NCI-H524 (cell line): ENCODE measurements at regions not wholly inside any gene's neighbourhood (a gene's known extent, or its start where the extent isn't known, plus 50 kb on each side); places are given as distances from the start of the nearest gene placed in this dataset.
"Not testable (repeated sequence)": the region's sequence is repeated elsewhere in the genome, so short reads cannot be mapped to it uniquely, and the experiment has no call there.

Source experiments
- DNase-seq, 2 experiments: peaks; one replicate each; lab custom pipeline; 2025; lab: John Stamatoyannopoulos, UW

DNA sequence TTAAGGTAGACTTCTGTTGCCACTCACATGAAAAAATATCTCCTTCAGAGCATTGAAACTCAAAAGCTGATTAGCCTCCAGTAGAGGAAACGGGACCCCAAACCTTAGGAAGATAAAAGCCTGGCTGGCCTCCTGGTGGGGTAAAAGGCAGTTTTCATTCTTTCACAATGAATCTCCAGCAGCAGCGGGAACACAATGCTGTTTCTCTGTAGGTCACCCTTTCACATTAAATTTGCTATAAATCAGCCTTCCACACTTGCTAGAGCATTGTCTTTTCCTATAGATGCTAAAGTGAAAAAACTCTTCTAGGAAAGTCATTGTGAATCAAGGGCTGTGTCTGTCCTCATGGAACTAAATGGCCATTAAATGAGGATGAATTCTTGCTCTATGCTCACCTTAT lies 207.3 kb upstream of the MAGEB2 start:
- no peak for DNase-seq

DNA sequence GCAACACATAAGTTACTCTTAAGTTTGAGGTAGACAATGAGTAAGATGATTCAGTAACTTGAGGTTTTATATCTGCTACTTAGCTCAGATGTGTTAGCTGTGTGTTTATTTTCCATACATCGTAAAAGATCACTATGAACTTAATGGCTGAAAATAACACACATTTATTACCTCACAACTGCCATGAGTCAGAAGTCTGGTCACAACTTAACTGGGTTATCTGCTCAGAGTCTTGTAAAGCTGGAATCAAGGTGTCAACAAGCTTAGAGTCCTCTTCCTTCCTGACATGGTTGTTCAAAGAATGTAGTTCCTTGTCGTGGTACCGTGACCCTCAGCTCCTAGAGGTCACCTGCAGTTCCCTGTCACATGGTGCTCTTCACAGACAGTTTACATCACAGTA lies 204.9 kb upstream of the MAGEB2 start:
- DNase-seq: no peak

DNA sequence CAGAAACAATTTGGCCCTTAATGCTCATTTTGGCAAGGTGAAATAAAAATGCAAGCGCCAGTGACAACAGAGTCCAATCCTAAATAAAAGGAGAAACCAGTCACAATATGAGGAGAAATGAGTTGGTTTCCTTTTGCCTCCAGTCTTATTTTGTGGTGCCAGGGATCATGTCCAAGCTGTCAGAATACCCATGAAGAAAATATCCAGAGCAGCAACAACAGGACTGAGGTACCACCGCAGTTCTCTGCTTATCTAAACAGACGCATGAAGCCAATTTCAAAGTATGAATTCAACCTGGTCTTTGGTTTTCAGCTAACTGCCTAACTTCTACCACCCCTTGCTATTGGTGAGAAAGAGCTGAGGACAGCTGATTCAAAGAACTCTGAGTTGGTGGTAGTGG lies 199.9 kb upstream of the MAGEB2 start:
- DNase-seq: no peak

DNA sequence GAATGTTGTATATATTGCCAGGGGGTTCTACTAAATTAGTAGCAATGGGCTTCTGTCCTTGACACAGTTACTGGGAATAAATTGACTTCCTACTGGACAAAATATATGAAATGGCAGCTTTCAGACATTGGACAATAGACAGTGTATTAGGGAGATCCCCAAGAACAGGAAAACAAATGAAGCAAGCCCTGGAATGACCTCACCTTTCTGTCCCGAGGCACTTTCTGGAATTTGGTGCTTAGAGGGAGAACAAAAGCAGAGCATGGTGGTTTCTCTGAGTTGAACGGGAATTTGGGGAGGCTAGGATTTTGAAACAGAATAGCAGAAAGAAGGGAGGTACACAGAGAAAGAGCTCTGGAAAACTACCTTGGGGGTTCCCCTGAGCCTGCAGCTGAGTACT lies 187.7 kb upstream of the MAGEB2 start:
- DNase-seq: no peak

DNA sequence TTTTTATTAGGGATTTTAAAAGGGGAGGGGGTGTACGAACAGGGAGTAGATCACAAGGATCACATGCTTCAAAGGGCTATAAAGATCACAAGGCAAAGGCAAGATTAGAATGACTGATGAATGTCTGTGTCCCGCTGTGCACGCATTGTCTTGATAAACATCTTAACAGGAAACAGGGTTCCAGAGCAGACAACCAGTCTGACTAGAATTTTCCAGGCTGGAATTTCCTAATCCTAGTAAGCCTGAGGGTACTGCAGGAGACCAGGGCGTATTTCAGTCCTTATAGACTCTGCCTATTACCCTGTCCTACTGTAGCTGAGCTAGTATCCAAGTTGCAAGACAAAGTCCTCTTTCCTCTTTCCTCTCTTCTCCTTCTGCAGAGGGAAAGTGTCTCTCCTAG lies 179.0 kb upstream of the MAGEB2 start:
- not testable (repeated sequence) for DNase-seq

DNA sequence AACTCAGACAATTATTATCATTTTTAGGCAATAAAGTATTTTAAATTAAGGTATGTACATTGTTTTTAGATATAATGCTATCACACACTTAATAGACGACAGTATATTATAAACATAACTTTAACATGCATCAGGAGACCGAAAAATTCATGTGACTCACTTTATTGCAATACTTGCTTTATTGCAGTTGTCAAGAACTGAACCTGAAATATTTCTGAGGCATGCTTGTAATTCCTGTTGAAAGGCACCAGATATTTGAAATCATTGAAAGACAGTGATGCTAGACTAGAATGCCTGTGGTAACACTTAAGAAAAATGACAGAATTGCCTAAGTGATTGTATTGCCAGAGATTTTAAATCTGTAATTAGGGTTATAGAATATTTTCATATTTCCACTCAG lies 175.6 kb upstream of the MAGEB2 start:
- no peak for DNase-seq

DNA sequence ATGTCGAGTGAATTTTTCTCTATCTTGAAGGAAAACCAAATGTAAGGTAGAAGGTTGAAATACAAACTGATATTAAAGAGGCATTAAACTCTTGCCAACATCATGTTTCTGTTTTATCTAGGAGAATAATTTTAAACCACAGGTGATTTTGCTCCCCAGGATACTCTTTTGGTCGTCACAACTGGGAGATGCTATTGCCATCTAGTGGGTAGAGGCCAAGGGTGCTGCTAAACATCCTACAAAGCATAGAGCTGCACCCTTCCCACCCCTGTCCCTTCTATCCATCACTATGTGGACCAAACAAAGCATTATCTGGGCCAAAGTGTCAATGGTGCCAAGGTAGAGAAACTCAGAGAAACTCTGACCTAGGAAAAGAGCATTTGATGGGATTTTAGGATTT lies 154.6 kb upstream of the MAGEB2 start:
- peak; percentile 1 to 43 for DNase-seq

DNA sequence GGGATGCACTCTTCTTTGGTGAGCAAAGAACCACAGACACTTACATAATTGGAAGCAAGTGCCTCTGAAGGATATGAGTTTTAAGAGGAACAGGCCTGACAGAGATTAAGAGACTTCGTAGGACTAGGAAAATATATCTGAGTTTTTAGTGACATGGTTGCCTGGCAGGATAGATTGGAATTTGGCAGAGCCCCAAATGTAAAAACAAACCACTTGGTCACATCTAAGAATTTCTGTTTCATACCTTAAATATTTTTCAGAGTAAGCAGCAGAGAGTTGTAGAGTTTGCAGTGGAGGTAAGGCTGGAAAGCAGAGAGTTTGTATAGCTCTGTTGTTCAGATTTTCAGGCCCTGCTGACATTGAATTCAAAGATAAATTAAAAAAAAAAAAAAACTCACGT lies 150.1 kb upstream of the MAGEB2 start:
- no peak for DNase-seq

DNA sequence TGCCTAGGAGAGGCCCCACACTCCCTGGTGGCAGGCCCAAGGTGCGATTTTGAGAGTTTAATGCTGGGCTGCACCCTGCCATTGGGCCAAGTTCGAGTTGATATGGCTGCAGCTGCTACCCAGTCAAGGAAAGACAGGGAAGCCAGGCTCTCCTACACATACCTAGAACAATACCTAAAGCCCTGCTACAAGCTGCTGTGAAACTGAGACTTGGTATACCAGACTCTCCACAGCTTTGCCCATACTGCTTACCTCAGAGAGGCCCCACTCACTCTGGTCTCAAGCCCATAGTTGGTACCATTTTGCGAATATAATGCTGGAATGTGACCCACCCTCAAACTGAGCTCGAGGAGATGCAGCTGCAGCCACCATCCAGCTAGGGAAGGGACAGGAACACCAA lies 147.7 kb upstream of the MAGEB2 start:
- DNase-seq: no peak

DNA sequence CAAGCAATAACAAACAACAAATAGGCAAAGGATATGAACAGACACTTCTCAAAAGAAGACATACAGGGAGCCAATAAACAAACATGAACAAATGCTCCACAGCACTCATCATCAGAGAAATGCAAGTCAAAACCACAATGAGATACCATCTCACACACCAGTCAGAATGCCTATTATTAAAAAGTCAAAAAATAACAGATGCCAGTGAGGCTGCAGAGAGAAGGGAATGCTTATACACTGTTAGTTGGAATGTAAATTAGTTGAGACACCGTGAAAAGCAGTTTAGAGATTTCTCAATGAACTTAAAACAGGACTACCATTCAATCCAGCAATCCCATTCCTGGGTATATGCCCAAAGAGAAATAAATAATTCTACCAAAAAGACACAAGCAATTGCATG lies 129.8 kb upstream of the MAGEB2 start:
- DNase-seq: no peak

DNA sequence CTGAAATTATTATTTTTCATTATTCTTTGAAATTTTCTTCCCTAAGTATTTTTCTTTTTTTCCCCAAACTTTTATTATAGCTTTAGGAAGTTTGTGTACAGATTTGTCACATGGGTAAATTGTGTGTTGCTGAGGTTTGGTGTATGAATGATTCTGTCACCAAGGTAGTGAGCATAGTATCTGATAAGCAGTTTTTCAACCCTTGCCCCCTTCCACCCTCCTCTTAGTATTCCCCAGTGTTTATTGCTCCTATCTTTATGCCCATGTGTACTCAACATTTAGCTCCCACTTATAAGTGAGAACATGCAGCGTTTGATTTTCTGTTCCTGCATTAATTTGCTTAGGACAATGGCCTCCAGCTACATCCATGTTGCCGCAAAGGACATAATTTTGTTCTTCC lies 103.9 kb upstream of the MAGEB2 start:
- DNase-seq: no peak

DNA sequence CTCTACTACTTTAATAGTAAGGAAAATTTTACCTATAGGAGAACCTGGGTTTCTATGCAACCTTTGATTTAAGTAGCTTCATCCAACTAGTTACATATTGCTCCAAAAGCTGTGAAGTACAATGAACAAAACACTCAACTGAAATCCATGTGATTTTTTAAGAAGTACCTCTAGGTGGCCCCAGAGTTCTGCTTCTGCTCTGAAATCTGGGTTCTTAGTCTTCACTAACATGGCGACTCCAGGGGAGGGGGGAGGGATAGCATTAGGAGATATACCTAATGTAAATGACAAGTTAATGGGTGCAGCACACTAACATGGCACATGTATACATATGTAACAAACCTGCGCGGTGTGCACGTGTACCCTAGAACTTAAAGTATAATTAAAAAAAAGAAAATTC lies 73.4 kb upstream of the MAGEB2 start:
- peak; percentile 37 to 65 for DNase-seq

DNA sequence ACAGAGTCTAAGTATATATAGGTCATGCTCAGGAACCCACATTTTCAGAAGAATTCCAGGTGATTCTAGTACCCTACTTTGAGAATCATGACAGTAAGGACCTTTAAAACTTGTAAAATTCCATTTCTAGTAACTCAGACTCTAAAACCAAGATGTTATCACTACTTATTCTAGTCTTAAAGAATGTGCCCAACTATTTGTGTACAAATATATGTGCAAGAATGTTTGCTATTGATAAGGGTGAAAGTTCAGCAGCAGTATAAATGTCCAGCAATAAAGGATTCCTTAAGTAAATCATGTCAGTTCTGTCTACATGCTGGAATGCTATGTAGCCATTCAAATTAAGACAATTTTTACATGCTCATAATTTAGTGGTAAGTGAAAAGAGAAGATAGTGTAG lies 71.1 kb upstream of the MAGEB2 start:
- DNase-seq: no peak

DNA sequence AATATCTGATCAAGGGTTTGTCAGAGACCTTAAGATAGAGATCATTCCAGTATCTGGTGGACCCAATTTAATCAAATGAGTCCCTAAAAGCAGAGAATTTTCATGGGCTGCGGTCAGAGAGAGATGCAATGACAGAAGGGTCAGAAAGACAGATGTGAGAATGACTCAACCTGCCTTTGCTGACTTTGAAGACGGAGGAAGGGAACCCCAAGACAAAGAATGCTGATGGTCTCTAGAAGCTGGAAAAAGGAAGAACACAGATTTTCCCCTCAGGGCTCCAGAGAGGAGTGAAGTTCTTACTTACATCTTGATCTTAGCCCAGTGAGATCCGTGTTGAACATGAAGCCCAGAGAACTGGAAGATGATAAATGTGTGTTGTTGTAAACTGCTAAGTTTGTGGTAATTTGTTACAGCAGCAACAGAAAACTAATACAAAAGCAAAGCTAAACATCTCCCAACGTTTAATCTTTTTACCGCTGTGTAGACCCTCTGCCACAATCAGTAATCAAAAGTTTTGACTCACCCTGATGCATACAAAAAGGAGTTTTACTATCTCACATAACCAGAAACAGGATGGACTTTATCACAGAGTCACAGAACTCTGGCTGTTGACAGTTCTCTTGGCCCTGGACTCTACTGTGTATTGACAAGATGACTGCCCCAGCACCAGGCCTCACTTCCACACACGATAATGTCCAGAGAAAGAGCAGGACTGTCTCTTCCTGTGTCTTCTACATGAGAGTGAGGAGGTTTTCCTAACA lies 70.2 kb upstream of the MAGEB2 start:
- no peak for DNase-seq

DNA sequence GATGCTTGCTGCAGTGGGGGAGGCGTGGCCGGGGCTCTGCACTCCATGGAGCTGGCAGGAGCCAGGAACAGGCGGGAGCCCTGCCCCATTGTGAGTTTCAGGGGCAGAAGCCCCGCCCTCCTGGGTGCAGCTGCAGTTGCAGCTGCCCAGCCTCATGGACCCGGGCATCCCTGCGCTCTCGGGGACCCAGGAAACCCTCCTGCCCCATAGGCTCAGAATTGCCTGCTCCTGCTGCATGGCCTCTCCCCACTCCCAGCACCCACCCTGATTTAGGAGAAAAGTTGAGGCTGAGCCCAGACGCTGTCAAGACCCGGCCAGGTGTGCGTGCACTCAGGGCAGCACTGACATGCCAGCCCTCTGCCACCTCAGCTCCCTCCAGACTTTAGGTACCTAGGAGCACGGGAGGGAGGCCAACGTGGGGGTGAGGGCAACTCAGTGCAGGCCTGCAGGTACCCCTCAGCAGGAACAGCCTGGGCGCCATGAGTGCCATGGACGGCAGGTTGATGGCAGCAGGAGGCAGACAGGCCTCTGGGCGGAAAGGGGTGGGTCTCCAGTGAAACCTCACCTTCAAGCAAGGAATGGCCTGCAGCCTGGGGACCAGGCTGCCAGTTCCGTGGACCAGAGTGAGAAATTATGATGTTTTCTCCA lies 67.2 kb upstream of the MAGEB2 start:
- DNase-seq: no peak

DNA sequence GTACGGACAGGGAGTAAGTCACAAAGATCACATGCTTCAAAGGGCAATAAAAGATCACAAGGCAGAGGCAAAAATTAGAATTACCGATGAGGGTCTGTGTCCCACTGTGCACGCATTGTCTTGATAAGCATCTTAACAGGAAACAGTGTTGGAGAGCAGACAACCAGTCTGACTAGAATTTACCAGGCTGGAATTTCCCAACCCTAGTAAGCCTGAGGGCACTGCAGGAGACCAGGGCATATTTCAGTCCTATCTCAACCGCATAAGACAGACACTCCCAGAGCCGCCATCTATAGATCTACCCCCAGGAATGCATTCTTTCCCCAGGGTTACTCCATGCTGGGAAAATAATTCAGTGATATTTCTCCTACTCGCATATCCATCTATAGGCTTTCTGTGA lies 66.2 kb upstream of the MAGEB2 start:
- DNase-seq: not testable (repeated sequence)

DNA sequence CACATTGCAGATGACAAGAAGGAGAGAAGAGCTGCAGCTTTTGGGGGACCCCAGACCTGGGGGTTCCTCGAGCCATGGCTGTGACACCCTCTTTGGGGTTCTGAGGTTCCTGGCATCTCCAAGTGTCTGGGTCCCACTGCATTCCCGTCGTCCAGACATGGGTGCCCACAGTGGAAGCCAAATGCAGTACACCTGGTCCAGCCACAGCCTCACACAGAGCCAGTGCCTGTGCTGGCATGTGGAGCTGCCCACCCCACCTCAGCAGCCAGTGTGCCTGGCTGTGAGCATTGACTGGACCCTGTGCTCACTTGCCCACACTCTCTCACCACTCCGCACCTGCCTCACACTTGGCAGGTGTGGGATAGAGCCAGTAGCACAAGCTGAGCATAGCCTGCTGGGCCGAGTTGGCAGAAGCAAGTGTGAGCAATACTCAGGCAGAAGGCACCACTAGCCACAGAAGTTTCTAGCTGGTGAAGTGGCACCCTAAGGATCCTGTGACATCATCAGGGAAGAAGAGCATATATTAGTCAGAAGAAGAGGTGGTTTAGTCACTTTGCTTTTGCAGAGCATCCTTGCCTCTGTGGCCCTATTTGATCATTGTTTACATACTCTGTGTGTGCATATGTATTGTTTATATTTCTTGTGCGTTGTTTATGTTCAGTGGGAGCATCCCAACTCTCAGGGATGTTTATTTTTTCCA lies 65.0 kb upstream of the MAGEB2 start:
- no peak for DNase-seq

DNA sequence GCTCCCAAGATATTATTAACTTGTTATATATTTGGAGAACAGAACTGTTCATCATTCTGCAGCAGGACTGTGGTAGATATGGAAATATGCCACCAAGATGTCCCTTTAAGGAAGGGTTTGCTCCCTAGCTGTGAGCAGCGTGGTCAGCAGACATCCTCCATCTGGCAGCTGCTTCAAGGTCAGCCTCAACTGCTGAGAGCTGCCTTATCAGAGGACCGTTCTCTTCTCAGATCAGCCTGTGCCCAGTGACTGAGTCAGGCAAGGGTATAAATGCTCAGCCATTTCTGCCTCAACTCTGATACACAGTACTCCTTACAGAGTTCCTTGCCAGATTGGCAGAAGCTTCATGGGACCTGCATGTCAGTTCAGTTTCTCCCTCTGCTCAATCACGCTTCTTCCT lies 63.4 kb upstream of the MAGEB2 start:
- DNase-seq: no peak

DNA sequence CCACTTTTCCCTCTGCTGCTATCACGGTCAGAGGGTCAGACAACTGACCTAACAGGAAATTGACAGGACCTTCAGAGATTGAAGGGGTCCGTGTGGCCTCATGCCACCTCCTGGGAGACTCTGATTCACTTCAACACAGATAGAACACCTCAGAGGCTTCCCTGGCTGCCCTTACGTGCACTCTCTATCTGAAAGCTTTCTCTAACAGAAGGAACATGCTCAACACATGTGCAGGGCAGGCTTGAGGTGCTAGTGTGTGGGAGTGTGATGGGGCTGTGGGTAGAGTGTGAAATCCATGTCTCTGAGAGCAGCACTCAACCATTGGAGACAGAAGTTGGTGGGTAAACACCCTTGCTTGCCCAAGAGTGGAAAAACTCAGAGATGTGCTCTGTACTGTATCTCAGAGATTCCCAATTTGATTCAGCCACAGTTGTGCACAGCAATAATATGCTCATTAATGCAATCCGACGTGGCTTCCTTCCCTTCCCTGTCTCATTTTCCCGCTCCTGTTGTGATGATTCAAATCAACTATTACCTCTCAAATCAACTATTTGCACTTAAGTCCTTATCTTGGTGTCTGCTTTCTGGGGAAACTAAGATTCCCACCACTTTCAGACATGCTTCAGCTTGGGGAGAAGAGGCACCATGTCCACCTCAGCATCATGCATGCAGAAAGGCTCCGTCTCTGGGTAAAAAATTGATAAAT lies 62.0 kb upstream of the MAGEB2 start:
- DNase-seq: no peak

DNA sequence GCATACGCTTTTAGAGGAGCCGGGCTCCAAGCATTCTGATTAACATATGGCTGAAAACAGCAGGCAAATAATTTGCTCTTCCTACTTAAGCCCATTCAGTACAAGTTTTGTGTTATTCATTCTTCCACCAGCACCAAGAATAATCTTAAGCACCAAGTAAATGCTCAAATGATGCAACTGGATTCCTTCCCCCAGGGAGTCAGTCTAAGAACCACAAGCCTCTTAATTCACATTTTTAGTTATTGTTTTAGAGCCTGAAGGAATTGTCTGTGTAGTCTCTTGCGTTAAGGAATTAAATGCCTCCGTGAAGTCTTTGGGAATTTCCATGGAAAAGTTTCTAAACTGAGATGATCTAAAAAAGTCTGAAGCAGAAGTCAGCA lies 61.5 kb upstream of the MAGEB2 start:
- no peak for DNase-seq

DNA sequence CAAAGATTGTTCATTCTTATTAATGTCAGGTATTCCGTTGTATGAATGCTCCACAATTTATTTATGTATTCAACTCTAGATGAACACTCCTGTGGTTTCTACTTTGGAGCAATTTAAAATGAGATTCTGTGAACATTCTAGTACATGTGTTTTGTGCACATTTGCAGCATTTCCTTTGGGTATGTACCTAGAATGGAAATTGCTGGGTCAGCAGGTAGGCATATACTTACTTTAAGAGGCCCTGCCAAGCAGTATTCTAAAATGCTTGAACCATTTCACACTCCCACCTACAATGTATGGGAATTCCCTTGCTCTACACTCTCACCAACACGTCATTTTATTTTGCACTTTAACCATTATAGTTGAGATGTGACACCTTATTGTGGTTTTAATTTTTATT lies 59.4 kb upstream of the MAGEB2 start:
- no peak for DNase-seq

DNA sequence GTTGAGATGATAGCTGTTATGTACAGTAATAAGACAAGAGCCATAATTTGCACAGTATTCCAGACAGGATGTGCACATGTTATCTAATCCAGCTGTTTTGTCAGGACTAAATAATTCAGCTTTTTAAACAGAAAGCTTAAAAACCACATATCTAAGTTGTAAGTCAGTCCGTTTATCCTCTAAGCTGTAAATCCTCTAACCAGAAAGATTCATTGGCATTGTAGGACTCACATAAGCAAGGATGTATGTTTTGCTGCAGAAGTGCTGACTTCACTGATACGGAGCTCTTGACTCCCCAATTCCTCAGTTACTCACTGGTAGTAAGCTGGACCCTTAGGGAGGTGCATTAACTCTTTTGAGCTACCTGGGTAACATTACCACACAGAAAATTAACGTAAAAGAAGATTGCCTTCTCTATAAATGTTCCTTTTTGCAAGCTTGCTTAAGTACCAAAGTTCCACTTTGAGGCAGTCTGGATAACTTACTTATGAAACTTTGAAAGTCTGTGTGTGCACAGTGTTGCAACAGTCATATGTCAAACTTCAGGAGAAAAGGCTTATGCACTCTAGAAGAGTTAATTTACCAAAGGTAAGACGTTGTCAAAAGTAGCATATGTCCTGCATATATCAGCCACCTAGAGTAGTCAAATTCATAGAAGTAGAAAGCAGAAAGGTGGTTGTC lies 58.3 kb upstream of the MAGEB2 start:
- no peak for DNase-seq
